ENCODE measurements at regions not wholly inside any gene's neighbourhood (a gene's known extent, or its start where the extent isn't known, plus 50 kb on each side); places are given as distances from the start of the nearest gene placed in this dataset.

DNA sequence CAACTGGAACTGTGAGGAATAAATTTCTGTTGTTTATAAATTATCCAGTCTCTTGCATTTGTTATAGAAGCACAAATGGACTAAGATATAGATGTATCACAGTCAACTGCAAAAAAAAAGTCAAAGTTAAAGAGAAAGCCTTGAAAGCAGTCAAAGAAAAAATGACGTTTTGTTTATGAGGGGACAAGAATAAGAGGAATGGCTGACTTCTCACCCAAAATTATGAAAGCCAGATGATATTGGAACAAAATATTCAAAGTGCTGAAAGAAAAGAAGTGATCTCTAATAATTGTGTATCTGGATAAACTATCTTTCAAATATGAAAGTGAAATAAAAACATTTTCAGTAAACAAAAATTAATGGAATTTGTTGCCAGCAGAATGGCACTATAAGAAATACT, 171.8 kb upstream of the IGF1R start:
- TF ChIP-seq, protein P1, sequence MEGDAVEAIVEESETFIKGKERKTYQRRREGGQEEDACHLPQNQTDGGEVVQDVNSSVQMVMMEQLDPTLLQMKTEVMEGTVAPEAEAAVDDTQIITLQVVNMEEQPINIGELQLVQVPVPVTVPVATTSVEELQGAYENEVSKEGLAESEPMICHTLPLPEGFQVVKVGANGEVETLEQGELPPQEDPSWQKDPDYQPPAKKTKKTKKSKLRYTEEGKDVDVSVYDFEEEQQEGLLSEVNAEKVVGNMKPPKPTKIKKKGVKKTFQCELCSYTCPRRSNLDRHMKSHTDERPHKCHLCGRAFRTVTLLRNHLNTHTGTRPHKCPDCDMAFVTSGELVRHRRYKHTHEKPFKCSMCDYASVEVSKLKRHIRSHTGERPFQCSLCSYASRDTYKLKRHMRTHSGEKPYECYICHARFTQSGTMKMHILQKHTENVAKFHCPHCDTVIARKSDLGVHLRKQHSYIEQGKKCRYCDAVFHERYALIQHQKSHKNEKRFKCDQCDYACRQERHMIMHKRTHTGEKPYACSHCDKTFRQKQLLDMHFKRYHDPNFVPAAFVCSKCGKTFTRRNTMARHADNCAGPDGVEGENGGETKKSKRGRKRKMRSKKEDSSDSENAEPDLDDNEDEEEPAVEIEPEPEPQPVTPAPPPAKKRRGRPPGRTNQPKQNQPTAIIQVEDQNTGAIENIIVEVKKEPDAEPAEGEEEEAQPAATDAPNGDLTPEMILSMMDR (conservative IDR thresholded peaks at IDR 0.05; ENCODE audit: low read length): no peak
- no peak for TF ChIP-seq EZH2phosphoT487 (IDR thresholded peaks at IDR 0.05; ENCODE audit: borderline replicate concordance, low read depth, low read length)
